ENCODE measurements at regions not wholly inside any gene's neighbourhood (a gene's known extent, or its start where the extent isn't known, plus 50 kb on each side); places are given as distances from the start of the nearest gene placed in this dataset.
A peak's percentile ranks its signal among the peaks of the same experiment; 100 is the strongest.

DNA sequence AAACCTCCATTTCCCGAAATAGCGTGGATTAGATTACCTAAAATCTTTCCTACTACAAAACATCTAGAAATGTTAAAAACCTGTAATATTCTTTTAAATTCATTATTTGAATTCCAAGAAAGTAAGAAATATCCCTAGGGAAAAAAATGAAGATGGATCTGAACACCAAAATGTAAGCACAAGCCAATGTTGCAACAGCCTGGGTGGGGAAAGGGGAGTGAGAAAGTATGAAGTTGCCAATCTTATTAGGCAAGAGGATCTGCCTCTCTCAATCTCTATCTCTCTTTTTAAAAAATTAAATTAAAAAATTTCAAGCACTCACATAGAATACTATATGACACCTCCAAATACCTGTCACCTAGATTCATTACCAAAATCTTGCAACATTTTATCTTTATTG lies 74.9 kb upstream of the IRF2BP2 start:
- H3K36me3 ChIP-seq = no peaks in the 10 kb centered on the region
- in situ Hi-C loops (cut with MboI; ENCODE audit: low pct_ligation_motif_present in 1 of 4, low pct_unique_long_range_greater_than_20kb in 1 of 4, low sequenced_read_pairs in 3 of 4) = no loop called here
- H3K27me3 ChIP-seq = no peaks in the 10 kb centered on the region
- H3K9me3 ChIP-seq = peaks cover 0 to 8% of the 10 kb centered on the region in 2 donors
- 93 to 97% methylated on average over 2 of the region's 2 CpGs for WGBS, 2 donors (ENCODE audit: low coverage in 1 of 2)
- no peak overlapping the region for H3K4me3 ChIP-seq
- H3K27ac ChIP-seq = peak overlapping the region in 3 of 4 donors; percentile 20 to 58 (median 32)
- DNase-seq = no peak
- TF ChIP-seq POLR2AphosphoS5 (IDR thresholded peaks at IDR 0.05) (peak in 1 of 3 donors; percentile 24), EP300 (IDR thresholded peaks at IDR 0.05; ENCODE audit: low read depth) (no peak), POLR2A (IDR thresholded peaks at IDR 0.05) (no peak)
- TF ChIP-seq, protein P1, sequence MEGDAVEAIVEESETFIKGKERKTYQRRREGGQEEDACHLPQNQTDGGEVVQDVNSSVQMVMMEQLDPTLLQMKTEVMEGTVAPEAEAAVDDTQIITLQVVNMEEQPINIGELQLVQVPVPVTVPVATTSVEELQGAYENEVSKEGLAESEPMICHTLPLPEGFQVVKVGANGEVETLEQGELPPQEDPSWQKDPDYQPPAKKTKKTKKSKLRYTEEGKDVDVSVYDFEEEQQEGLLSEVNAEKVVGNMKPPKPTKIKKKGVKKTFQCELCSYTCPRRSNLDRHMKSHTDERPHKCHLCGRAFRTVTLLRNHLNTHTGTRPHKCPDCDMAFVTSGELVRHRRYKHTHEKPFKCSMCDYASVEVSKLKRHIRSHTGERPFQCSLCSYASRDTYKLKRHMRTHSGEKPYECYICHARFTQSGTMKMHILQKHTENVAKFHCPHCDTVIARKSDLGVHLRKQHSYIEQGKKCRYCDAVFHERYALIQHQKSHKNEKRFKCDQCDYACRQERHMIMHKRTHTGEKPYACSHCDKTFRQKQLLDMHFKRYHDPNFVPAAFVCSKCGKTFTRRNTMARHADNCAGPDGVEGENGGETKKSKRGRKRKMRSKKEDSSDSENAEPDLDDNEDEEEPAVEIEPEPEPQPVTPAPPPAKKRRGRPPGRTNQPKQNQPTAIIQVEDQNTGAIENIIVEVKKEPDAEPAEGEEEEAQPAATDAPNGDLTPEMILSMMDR (IDR thresholded peaks at IDR 0.05) = no peak
- peaks cover 0 to 9% (median 5%) of the 10 kb centered on the region in 4 donors for H3K4me1 ChIP-seq
- intact Hi-C loops (cut with DNase I; ENCODE audit: low total_unique reads) = loop anchor here (10.0 kb wide), 1 partner anchor 70 kb away; the partner anchor contains the start of gene IRF2BP2

DNA sequence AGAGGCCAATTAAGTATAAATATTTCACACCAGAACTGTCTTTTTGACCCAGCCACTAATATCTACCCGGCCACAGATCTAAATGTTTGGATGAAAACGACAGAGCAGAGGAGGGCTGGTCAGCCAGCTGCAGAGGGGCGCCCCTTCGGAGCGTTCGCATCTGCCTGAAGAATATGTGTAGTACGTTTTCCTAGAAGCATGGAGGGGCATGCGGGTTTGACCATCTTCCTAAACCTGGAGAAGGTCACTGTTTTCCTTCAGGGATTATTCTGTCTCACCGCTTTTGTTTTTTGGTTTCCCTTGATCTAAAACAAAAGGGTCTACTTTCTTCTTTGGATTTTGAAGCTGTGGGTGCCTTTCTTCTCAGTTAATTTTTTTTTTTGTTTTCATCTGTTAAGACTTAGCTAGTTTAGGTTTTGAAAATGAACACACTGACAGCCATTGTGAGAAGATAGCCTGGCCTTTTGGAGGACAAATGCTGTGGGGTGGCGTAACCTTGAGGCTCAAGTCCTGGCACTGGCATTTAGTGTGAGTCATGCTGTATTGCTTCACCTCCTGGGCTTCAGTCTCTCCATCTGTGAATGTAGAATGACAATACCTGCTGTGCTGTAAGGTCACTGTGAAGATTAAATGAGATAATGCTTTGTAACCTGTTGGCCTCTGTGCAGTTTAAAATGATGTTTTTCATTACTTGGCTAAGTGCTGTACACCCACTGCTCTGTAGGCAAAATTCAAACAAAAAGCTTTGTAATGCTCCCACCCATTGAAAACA lies 74.1 kb upstream of the IRF2BP2 start:
- H3K36me3 ChIP-seq = no peaks in the 10 kb centered on the region
- WGBS, 2 donors (ENCODE audit: low coverage in 1 of 2) = 73 to 78% methylated on average over 6 to 10 of the region's 10 CpGs
- no peaks in the 10 kb centered on the region for H3K27me3 ChIP-seq
- peak; percentile 60 for DNase-seq
- H3K4me3 ChIP-seq = no peak overlapping the region
- intact Hi-C loops (cut with DNase I; ENCODE audit: low total_unique reads) = loop anchor here (10.0 kb wide), 1 partner anchor 69 kb away; the partner anchor contains the start of gene IRF2BP2
- peak overlapping the region; percentile 32 to 60 (median 58) for H3K27ac ChIP-seq
- in situ Hi-C loops (cut with MboI; ENCODE audit: low pct_ligation_motif_present in 1 of 4, low pct_unique_long_range_greater_than_20kb in 1 of 4, low sequenced_read_pairs in 3 of 4) = no loop called here
- TF ChIP-seq, protein P1 (IDR thresholded peaks at IDR 0.05) = no peak
- peak in 2 of 3 donors; percentile 56 to 68 for TF ChIP-seq POLR2AphosphoS5 (IDR thresholded peaks at IDR 0.05)
- peaks cover 0 to 9% (median 5%) of the 10 kb centered on the region in 4 donors for H3K4me1 ChIP-seq
- H3K9me3 ChIP-seq = peaks cover 0 to 8% of the 10 kb centered on the region in 2 donors

DNA sequence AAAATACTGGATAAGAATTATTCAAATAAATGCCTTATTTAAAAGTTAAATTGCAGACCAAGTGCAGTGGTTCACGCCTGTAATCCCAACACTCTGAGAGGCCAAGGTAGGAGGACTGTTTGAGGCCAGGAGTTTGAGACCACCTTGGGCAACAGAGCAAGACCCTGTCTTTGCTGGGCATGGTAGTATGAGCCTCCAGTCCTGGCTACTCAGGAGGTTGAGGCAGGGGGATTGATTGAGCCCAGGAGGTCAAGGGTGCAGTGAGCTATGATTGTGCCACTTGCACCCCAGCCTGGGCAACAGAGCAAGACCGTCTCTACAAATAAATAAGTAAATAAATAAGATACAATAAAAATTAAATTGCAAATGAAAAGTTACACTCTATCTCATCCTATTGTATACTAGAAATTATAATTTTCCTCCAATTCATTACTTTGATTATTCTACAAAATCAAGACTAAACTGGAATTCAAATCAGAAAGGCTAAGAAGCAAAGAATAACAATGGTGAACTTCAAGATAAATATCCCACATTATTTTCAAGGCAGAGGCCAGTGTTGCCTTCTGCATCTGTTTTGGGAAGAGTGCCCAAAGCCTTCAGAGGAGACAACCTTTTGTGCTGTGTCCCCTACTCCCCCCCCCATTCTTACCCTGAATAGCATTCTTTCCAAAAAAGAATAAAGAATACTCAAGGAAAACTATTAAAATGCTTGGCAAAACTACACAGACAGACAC lies 73.3 kb upstream of the IRF2BP2 start:
- DNase-seq = no peak
- TF ChIP-seq POLR2A (IDR thresholded peaks at IDR 0.05) (no peak), POLR2AphosphoS5 (IDR thresholded peaks at IDR 0.05) (no peak), EP300 (IDR thresholded peaks at IDR 0.05; ENCODE audit: low read depth) (no peak)
- TF ChIP-seq, protein P1 (IDR thresholded peaks at IDR 0.05) = no peak
- Histone ChIP-seq H3K27me3 (no peaks in the 10 kb centered on the region), H3K9me3 (peaks cover 0 to 8% of the 10 kb centered on the region in 2 donors), H3K4me1 (peaks cover 0 to 9% (median 5%) of the 10 kb centered on the region in 4 donors), H3K27ac (peak overlapping the region; percentile 32 to 60 (median 58)), H3K4me3 (no peak overlapping the region), H3K36me3 (no peaks in the 10 kb centered on the region)
- intact Hi-C loops (cut with DNase I; ENCODE audit: low total_unique reads) (loop anchor here (10.0 kb wide), 1 partner anchor 68 kb away; the partner anchor contains the start of gene IRF2BP2), in situ Hi-C loops (cut with MboI; ENCODE audit: low pct_ligation_motif_present in 1 of 4, low pct_unique_long_range_greater_than_20kb in 1 of 4, low sequenced_read_pairs in 3 of 4) (no loop called here)
- 90 to 94% methylated on average over 2 of the region's 2 CpGs for WGBS, 2 donors (ENCODE audit: low coverage in 1 of 2)

DNA sequence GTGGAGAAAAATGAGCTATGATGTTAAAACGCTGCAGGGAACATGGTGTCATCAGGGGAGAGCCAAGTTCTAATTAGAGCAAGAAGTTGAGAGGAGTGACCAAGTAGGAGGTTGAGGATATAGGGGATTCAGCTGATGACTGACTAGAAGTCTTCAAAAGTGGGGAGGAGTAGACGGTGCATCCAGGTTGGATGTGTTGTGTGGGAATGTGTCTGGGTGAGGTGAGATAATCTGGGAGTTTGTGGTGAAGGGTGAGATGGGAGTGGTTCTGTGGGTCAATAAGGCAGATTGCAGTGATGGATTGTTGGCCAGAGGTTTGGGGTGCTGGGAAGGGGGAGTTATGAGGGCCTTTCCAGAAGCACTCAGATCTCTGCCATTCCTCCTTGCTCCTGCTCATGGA lies 72.0 kb upstream of the IRF2BP2 start:
- H3K36me3 ChIP-seq = no peaks in the 10 kb centered on the region
- in situ Hi-C loops (cut with MboI; ENCODE audit: low pct_ligation_motif_present in 1 of 4, low pct_unique_long_range_greater_than_20kb in 1 of 4, low sequenced_read_pairs in 3 of 4) = no loop called here
- TF ChIP-seq EP300 (IDR thresholded peaks at IDR 0.05; ENCODE audit: low read depth) (no peak), POLR2A (IDR thresholded peaks at IDR 0.05) (no peak), POLR2AphosphoS5 (IDR thresholded peaks at IDR 0.05) (no peak)
- TF ChIP-seq, protein P1 (IDR thresholded peaks at IDR 0.05) = no peak
- no peak overlapping the region for H3K27ac ChIP-seq
- no peak for DNase-seq
- intact Hi-C loops (cut with DNase I; ENCODE audit: low total_unique reads) = loop anchor here (10.0 kb wide), 1 partner anchor 67 kb away; the partner anchor contains the start of gene IRF2BP2
- peaks cover 0 to 9% (median 5%) of the 10 kb centered on the region in 4 donors for H3K4me1 ChIP-seq
- 90 to 95% methylated on average over 2 of the region's 2 CpGs for WGBS, 2 donors (ENCODE audit: low coverage in 1 of 2)
- peaks cover 0 to 8% of the 10 kb centered on the region in 2 donors for H3K9me3 ChIP-seq
- H3K27me3 ChIP-seq = no peaks in the 10 kb centered on the region
- no peak overlapping the region for H3K4me3 ChIP-seq

All from transverse colon (tissue), 4 donors.